ENCODE measurements at regions not wholly inside any gene's neighbourhood (a gene's known extent, or its start where the extent isn't known, plus 50 kb on each side); places are given as distances from the start of the nearest gene placed in this dataset.
"Not testable (repeated sequence)": the region's sequence is repeated elsewhere in the genome, so short reads cannot be mapped to it uniquely, and the experiment has no call there.

GRCh38 chr9:106060885-106061284, 366.5 kb downstream of the TMEM38B start:
- no peak for DNase-seq

DNA sequence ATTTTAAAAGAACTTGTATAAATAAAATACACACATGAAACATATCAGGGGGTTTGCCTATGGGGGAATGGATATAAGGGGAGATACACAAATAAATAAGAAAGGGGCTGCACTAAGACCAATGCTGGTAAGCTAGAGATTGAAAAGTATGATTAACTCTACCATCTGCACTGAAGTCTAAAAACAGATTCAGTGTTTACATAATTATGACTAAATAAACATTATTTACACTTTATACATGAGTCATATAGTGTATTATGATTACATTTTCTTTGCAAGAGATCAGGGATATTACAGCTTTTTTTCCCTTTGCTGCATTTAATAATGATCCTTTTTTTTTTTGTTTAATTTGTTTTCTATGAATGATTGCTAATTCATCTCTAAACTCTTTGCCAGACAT, 367.9 kb downstream of the TMEM38B start:
- DNase-seq, result no peak

DNA sequence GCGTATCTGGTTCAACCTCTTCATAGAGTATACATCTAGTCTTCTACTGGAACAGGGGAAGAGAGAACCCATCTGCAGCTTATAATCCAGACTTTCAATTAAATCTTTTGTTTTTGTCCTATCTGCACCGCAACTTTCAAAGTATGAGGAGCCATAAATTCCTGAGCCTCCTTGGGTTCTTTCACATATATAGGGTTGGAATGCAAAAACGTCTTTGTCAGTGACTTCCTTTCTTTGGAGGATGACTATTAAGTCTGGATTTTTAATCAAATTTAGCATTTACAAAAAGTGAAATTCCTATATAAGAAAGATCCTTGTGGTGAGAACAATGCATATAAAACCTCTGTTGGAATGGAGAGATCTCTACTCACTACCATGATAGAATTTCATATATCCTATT, 370.8 kb downstream of the TMEM38B start:
- no peak for DNase-seq

- no peak for DNase-seq
Measured at GRCh38 chr9:106065579-106066214, 371.4 kb downstream of the TMEM38B start.

GRCh38 chr9:106066940-106067524, 372.7 kb downstream of the TMEM38B start:
- no peak for DNase-seq

- DNase-seq, result no peak
Measured at GRCh38 chr9:106069241-106069640, 374.9 kb downstream of the TMEM38B start.

GRCh38 chr9:106072421-106072820, 378.1 kb downstream of the TMEM38B start:
- DNase-seq, result no peak

DNA sequence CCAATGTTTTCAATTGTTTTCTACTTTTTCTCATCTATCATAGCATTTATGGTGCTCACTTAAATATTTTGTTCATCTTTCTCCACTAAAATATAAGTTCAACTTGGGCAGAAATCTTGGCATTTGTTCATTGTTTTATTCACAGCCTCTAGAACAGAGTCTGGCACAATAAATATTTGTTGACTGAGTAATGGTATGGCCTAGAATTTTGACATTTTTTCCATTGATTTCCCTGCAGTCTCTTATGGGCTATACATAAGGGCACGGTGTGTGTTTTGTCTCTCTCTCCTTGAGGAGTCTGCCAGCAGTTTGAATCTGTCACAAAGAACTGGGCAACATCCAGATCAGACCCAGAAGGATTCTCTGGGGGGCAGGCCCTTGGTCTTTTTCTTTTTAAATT, 379.7 kb downstream of the TMEM38B start:
- no peak for DNase-seq

GRCh38 chr9:106075236-106075959, 381.1 kb downstream of the TMEM38B start:
- DNase-seq, result no peak

DNA sequence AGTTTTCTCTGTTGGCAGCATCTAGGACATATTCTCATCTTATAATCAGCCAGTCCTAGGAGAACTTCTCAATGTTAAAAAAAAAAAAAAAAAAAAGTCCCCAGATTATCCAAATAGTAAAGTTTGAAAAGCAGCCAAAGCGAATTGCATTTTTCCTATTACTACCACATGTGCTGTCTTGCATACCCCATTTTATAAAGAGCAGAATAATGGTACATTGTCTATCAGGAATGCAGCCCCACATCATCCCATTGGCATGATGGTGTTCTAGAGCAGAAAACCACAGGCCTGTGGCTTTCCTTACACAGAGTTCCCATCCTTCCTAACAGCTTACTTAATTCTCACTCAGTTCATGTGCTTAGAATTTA, 381.6 kb downstream of the TMEM38B start:
- DNase-seq, result no peak

GRCh38 chr9:106076711-106077110, 382.4 kb downstream of the TMEM38B start:
- DNase-seq, result no peak

DNA sequence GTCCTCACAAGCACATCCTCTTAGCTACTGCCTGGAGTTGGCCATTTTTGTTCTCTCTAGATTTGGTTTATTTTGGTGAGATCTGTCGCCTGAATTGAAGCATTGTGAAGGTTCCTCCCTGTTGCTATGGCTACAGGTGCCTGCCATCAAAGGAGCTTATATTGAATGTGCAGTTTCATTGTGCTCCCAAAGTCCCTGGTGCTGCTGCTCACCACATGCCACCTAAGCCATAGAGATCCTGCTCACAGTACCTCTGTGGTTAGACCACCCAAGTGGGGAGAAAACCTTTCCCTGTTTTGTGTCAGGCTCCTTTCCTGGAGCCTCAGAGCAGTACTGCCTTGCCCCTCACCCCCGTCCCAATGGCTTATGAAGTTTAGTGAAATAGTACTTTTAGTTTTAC, 383.4 kb downstream of the TMEM38B start:
- no peak for DNase-seq

DNA sequence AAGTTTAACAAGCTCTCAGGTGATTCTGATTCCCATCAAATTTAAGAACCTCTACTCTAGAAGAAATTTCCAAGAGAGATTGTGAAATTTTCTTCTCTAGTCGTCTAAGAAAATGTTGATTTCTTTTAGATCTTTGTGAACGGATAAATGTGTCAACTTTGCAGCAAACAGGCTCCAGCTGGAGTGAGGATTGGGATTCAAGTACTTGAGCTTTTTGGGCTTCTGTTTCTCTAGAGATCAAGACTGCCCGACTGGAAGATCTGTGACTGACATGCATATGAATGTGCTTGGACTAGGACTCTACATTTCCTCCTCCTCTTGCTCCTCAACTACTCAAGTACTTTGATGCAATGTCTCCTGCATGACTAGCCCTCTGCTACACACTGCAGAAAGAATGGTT, 388.3 kb downstream of the TMEM38B start:
- DNase-seq, result no peak

DNA sequence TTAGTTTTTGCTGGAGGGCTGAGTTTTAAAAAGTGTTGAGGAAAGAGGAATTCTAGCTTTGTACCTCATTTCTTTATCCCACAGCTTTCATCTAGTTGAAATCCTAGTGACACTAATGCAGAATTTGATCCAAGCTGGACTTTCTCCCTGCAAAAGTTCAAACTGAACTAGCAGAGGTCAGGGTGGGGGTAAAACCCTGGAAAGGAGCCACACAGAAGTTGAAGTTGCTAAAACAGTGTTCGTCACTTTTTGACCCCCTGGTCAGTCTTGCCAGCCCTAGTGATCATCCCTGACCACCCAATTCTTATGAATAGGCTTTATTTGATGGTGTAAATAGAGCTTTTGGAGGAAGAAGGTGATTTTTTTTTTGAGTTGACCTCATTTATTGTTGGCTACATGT, 390.4 kb downstream of the TMEM38B start:
- DNase-seq, result no peak

- DNase-seq, result no peak
Measured at GRCh38 chr9:106085479-106085878, 391.1 kb downstream of the TMEM38B start.

DNA sequence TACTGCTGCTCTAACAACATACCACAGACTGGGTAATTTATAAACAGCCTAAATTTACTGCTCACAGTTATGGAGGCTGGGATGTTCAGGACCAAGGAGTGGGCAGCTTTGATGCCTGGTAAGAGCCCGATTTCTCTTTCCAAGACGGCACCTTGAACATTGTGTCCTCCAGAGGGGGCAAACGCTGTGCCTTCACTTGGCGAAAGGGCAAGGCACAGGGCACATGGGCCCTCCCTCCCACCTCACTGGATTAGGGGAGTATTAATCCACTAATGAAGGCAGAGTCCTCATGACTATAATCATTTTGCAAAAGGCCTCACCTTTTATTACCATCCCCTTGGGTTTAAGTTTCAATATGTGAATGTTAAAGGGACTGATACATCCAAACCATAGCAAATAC, 397.7 kb downstream of the TMEM38B start:
- no peak for DNase-seq

DNA sequence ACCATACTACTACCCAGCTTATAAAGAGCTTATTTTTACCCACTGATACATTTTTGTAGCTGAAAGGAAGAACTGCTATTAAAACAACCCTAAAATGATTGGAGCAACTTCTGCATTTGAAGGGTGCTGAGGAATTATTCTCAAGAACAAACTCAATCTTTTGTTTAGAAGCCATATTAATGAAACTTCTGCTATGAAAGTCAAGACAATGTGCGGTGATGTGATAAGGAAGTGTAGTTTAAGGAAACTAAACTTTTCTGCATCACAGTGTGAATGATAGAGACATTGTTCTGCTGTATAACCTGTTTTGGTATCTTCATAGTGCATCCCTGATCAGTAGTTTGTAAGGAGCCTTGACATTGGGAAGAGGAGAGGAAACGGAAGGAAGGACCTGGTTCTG, 408.5 kb downstream of the TMEM38B start:
- no peak for DNase-seq

- DNase-seq, result no peak
Measured at GRCh38 chr9:106104887-106105286, 410.5 kb downstream of the TMEM38B start.

DNA sequence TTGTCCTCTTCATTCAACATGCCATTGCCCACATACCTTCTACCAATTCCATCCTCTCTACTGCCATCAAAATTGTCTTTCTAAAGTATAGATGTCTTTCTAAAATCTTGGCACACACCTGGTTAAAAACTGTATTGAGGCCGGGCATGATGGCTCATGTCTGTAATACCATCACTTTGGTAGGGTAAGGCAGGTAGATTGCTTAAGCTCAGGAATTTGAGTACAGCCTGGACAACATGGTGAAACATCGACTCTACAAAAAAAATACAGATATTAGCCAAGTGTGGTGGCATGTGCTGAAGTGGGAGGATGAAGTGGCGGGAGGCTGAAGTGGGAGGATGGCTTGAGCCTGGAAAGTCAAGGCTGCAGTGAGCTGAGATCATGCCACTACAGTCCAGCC, 412.1 kb downstream of the TMEM38B start:
- DNase-seq, result no peak

- DNase-seq, result no peak
Measured at GRCh38 chr9:106107716-106108115, 413.4 kb downstream of the TMEM38B start.

DNA sequence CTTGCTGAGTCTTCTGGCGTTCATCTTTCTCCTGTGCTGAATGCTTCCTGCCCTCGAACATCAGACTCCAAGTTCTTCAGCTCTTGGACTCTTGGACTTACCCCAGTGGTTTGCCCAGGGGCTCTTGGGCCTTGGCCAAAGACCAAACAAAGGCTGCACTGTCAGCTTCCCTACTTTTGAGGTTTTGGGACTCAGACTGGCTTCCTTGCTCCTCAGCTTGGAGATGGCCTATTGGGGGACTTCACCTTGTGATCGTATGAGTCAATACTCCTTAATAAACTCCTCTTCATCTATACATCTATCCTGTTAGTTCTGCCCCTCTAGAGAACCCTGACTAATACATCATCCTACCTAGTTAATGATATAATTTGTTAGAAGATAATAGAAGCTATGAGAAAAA, 415.4 kb downstream of the TMEM38B start:
- not testable (repeated sequence) for DNase-seq

DNA sequence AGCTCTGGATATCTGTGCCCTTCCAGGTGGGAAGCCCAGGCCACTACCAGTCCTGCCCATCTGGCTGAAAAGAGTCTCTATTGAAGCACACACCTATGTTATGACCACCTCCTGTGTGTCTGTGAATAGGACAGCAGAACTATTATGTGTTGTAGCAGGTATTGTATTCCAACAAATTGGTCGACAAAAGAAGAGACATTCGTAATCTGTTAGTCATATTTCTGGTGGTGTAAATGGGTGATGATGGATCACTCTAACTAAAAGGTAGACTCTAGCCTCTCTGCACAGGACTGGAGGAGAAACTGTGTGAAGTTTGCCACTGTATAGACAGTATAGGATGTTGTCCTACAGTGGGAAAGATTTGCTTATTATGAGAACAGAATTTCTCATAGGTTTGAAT, 416.1 kb downstream of the TMEM38B start:
- DNase-seq, result no peak

DNA sequence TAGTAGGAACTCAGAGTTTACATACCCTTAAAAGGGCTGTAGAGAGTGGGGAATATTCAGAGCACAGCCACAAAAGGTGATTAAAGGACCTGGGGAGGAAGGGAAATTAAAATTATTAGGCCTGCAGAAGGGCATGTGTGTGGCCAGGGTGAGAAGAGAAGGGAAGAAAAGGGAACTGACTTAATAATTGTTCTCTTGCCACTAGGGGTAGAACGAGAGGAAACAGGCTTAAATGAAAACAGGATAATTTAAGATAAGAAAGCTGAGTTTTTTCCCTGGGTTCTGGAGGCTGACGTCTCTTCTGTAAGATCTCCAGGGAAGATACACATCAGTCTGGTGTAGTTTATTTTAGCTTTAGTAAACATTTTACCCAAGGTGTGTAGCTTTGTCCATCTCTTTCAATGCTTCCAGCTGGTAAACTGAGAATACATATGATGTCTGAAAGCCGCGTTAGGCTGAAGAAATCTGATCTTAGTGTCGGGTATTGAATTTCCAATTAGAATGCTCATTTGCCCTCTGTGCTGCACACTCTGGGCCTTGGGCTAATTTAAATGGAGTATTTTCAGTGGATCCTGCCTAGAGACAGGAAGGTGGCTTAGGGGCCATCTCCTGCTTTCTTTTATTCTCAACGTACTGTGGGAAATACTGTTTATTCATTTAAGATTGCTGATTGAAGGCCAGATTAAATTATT, 416.8 kb downstream of the TMEM38B start:
- no peak for DNase-seq

DNA sequence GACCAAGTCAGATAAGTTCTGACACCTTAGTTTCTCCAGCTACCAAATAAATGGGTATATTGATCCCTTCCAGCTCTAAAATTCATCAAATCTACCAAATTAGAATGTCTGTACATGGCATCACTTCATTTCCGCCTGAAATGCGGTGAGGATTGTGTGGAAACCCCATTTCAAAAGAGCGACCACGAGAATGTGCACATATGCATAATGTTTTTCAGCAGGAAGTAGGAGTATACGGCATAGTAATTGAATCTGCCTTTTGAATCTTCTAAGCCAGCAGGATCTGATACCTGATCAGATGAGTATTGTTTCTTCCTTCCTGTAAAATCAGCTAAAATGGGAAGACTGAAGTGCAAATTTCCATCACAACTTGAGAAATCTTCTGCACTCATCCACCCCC, 418.6 kb downstream of the TMEM38B start:
- DNase-seq, result no peak

Data from DMS79 treated with DMSO at 0.1 percent for 48 hours (cell line).